Ishikawa (cell line): ENCODE measurements at regions not wholly inside any gene's neighbourhood (a gene's known extent, or its start where the extent isn't known, plus 50 kb on each side); places are given as distances from the start of the nearest gene placed in this dataset.

ENCODE experiments used
- CEBPB ChIP-seq: IDR thresholded peaks from 2 replicates; pipeline ENCODE4 v1.6.1; 2012
- CREB1 ChIP-seq: IDR thresholded peaks from 2 replicates; pipeline ENCODE4 v1.6.1; 2012; ENCODE audit warnings: low read depth
- EGR1 ChIP-seq: IDR thresholded peaks from 2 replicates; pipeline ENCODE4 v1.6.1; 2012
- EP300 ChIP-seq: IDR thresholded peaks from 2 replicates; pipeline ENCODE4 v1.6.1; 2012; ENCODE audit warnings: borderline replicate concordance
- FOXM1 ChIP-seq: IDR thresholded peaks from 2 replicates; pipeline ENCODE4 v1.6.1; 2012; ENCODE audit warnings: low read depth, borderline replicate concordance
- NFIC ChIP-seq: IDR thresholded peaks from 2 replicates; pipeline ENCODE4 v1.6.1; 2012
- RAD21 ChIP-seq: IDR thresholded peaks from 2 replicates; pipeline ENCODE4 v1.6.1; 2012; ENCODE audit warnings: low read depth
- TAF1 ChIP-seq: IDR thresholded peaks from 2 replicates; pipeline ENCODE4 v1.6.1; 2012; ENCODE audit warnings: low read depth, mild to moderate bottlenecking
- TCF12 ChIP-seq: IDR thresholded peaks from 2 replicates; pipeline ENCODE4 v1.6.1; 2012; ENCODE audit warnings: low read depth
- TEAD4 ChIP-seq: IDR thresholded peaks from 2 replicates; pipeline ENCODE4 v1.6.1; 2012
- YY1 ChIP-seq: IDR thresholded peaks from 2 replicates; pipeline ENCODE4 v1.6.1; 2012; ENCODE audit warnings: low read depth
- ZBTB7A ChIP-seq: IDR thresholded peaks from 2 replicates; pipeline ENCODE4 v1.6.1; 2012; ENCODE audit warnings: low read depth
- TF ChIP-seq, protein P1 (sequence below): IDR thresholded peaks from 2 replicates; pipeline ENCODE4 v1.6.1; 2012
- TF ChIP-seq, protein P2 (sequence below): IDR thresholded peaks from 2 replicates; pipeline ENCODE4 v1.6.1; 2012
- TF ChIP-seq, protein P3 (sequence below): IDR thresholded peaks from 2 replicates; pipeline ENCODE4 v1.6.1; 2012; ENCODE audit warnings: low read depth, mild to moderate bottlenecking

DNA sequence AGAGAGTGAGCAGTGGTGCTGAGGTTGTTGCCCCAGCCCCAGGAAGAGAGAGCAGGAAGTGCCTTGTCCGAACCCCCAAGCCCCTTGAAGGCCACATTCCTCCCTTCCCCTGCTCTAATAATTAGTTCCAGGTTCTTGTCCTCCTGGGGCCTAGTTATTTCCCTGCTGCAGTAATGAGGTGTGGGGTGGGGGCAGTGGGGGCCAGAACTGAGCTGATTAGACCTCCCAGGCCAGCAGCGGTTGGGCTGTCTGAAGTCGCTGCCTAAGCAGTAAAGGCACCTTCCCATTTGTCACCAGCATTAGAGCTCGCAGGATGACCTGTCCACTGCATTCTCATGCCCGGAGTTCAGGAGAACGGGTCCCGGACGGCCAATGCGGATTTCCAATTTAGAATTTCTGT is 186.5 kb upstream of the CSF3R start:
- TF ChIP-seq, protein P1, sequence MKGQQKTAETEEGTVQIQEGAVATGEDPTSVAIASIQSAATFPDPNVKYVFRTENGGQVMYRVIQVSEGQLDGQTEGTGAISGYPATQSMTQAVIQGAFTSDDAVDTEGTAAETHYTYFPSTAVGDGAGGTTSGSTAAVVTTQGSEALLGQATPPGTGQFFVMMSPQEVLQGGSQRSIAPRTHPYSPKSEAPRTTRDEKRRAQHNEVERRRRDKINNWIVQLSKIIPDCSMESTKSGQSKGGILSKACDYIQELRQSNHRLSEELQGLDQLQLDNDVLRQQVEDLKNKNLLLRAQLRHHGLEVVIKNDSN = no peak

GRCh38 chr1:36667836-36668235 is 185.1 kb upstream of the CSF3R start:
- no peak for TF ChIP-seq YY1
- TF ChIP-seq TCF12 = no peak

DNA sequence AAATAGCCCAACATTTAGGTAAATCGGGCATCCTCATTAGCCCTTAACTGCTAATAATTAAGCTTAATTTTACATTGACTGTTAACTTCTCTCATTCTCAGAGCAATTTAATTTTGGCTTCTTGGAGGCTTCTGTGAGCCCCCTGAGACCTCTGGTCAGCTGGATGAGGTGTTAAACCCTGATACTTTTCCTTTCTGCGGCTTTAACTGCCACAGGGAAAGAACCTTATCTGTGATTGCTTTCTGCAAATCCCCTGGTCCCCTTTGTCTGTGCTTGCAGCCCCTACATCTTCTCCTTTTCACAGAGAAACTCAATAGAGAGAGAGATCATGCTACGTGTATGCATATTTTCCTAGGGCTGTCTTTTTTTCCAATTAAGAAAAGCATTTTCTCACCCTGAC is 184.5 kb upstream of the CSF3R start:
- no peak for TF ChIP-seq NFIC
- TF ChIP-seq CEBPB = no peak
- no peak for TF ChIP-seq EGR1
- no peak for TF ChIP-seq TEAD4
- no peak for TF ChIP-seq ZBTB7A
- TF ChIP-seq TCF12 = no peak
- no peak for TF ChIP-seq YY1
- TF ChIP-seq CREB1 = no peak
- TF ChIP-seq, protein P2, sequence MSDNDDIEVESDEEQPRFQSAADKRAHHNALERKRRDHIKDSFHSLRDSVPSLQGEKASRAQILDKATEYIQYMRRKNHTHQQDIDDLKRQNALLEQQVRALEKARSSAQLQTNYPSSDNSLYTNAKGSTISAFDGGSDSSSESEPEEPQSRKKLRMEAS = no peak
- TF ChIP-seq TAF1 = no peak
- TF ChIP-seq EP300 = no peak
- TF ChIP-seq, protein P3, sequence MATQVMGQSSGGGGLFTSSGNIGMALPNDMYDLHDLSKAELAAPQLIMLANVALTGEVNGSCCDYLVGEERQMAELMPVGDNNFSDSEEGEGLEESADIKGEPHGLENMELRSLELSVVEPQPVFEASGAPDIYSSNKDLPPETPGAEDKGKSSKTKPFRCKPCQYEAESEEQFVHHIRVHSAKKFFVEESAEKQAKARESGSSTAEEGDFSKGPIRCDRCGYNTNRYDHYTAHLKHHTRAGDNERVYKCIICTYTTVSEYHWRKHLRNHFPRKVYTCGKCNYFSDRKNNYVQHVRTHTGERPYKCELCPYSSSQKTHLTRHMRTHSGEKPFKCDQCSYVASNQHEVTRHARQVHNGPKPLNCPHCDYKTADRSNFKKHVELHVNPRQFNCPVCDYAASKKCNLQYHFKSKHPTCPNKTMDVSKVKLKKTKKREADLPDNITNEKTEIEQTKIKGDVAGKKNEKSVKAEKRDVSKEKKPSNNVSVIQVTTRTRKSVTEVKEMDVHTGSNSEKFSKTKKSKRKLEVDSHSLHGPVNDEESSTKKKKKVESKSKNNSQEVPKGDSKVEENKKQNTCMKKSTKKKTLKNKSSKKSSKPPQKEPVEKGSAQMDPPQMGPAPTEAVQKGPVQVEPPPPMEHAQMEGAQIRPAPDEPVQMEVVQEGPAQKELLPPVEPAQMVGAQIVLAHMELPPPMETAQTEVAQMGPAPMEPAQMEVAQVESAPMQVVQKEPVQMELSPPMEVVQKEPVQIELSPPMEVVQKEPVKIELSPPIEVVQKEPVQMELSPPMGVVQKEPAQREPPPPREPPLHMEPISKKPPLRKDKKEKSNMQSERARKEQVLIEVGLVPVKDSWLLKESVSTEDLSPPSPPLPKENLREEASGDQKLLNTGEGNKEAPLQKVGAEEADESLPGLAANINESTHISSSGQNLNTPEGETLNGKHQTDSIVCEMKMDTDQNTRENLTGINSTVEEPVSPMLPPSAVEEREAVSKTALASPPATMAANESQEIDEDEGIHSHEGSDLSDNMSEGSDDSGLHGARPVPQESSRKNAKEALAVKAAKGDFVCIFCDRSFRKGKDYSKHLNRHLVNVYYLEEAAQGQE = no peak

DNA sequence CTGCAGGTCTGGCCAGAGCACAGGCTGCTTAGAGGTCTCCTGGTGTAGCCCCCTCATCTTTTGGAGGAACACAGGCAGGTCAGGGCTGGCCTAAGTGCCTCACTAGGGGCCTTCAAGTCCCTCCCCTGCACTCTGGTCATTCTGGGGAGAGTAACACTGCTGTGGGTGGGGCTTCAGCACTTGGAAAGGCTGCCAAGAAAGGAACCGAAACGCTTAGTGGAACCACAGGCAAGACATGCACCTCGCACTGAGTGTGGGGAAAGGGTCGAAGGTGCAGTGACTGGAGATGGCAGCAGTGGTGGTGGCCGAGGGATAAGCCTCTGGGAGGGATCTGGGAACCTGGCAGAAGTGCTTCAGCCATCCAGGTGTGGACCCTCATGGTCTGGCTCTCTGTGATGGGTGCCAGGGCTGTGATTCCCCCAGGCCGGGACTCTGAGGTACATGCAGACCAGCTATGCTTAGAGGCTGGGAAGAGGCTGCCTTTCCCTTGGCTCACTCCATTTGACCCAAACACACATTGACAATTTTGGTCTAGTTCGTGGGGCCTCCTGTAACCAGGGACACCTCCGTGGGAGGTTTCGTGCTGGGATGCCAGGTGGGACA is 182.9 kb upstream of the CSF3R start:
- no peak for TF ChIP-seq TAF1
- TF ChIP-seq TCF12 = no peak
- TF ChIP-seq TEAD4 = no peak
- TF ChIP-seq FOXM1 = no peak
- TF ChIP-seq, protein P1 = no peak
- no peak for TF ChIP-seq NFIC
- no peak for TF ChIP-seq EGR1
- no peak for TF ChIP-seq RAD21
- no peak for TF ChIP-seq EP300
- no peak for TF ChIP-seq CREB1
- TF ChIP-seq, protein P2 = no peak
- TF ChIP-seq YY1 = no peak
- TF ChIP-seq ZBTB7A = no peak

GRCh38 chr1:36664571-36665287 is 182.0 kb upstream of the CSF3R start:
- TF ChIP-seq RAD21 = no peak
- TF ChIP-seq EGR1 = no peak
- TF ChIP-seq ZBTB7A = no peak
- no peak for TF ChIP-seq TCF12
- no peak for TF ChIP-seq NFIC
- TF ChIP-seq, protein P2 = no peak
- no peak for TF ChIP-seq TAF1
- TF ChIP-seq CREB1 = no peak
- no peak for TF ChIP-seq TEAD4
- no peak for TF ChIP-seq CEBPB
- no peak for TF ChIP-seq EP300
- TF ChIP-seq YY1 = no peak

DNA sequence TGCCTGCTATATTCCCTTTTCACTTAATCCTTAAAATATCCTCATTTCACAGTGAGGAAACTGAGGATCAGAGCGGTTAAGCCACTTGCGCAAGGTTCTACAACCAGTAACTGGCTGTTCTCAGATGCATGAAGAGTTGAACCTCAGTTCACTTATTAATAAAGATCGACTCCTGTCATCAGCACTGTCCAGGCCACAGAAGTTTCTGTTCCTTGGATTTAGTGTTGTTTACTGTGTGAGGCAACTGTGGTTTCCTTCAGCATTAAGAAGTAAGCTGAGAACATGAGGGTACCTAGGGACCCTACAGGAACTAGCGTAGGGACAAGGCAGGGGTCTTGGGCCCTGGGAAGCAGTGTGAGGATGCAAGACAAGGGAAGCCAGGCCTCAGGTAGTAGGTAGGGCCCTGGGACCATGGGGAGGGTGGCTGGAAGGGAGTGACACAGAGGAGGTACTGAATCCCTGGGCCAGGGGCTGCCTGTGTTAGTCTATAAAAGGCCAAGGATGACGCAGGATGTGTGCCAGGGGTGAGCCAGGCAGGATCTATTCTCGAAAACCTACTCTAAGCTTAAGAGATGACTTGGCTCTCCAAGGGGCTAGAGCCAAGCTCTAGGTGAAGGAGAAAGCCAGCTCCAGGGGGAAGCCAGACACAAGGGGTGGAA is 181.2 kb upstream of the CSF3R start:
- TF ChIP-seq CREB1 (no peak), TAF1 (no peak), FOXM1 (no peak), RAD21 (no peak), TCF12 (no peak), YY1 (no peak), NFIC (no peak), ZBTB7A (no peak), EP300 (no peak), EGR1 (no peak), CEBPB (no peak), TEAD4 (no peak)
- TF ChIP-seq, protein P3 = no peak
- TF ChIP-seq, protein P2 = no peak
- TF ChIP-seq, protein P1 = no peak
